Astrocyte of the cerebellum (primary cell): ENCODE measurements at regions not wholly inside any gene's neighbourhood (a gene's known extent, or its start where the extent isn't known, plus 50 kb on each side); places are given as distances from the start of the nearest gene placed in this dataset.

Experiments used
- DNase-seq: peaks from one replicate; pipeline ENCODE4 v3.0.0-alpha.2; 2011; ENCODE audit warnings: low read depth
- H3K4me3 ChIP-seq: 2 replicates; pipeline ENCODE4 v1.5.1; 2011; ENCODE audit warnings: mild to moderate bottlenecking, low read depth, low read length, moderate library complexity
- CTCF ChIP-seq: IDR thresholded peaks from 2 replicates; pipeline ENCODE4 v1.5.1; 2012; ENCODE audit warnings: low read length, low read depth, moderate library complexity, mild to moderate bottlenecking; ENCODE audit errors: missing control alignments
- in situ Hi-C: cut with HindIII; loops from 2 replicates; pipeline ENCODE4 v1.10.0; 2017; ENCODE audit warnings: low sequenced_read_pairs

GRCh38 chr20:50368386-50368785 lies 141.8 kb upstream of the PTPN1 start:
- in situ Hi-C loops, result no loop called here
- TF ChIP-seq CTCF, result no peak
- no peak overlapping the region for H3K4me3 ChIP-seq
- no peak for DNase-seq

GRCh38 chr20:50368813-50369224 lies 141.4 kb upstream of the PTPN1 start:
- in situ Hi-C loops, result no loop called here
- TF ChIP-seq CTCF, result no peak
- no peak for DNase-seq
- H3K4me3 ChIP-seq, result no peak overlapping the region

- no peak overlapping the region for H3K4me3 ChIP-seq
- DNase-seq, result no peak
- TF ChIP-seq CTCF, result no peak
- in situ Hi-C loops, result no loop called here
Measured at GRCh38 chr20:50369225-50370035, 140.8 kb upstream of the PTPN1 start.

GRCh38 chr20:50370036-50370566 lies 140.1 kb upstream of the PTPN1 start:
- no peak for TF ChIP-seq CTCF
- no peak overlapping the region for H3K4me3 ChIP-seq
- in situ Hi-C loops, result no loop called here
- no peak for DNase-seq

GRCh38 chr20:50371878-50372769 lies 138.1 kb upstream of the PTPN1 start:
- no peak for DNase-seq
- in situ Hi-C loops, result no loop called here
- H3K4me3 ChIP-seq, result no peak overlapping the region
- TF ChIP-seq CTCF, result no peak

- in situ Hi-C loops, result no loop called here
- DNase-seq, result no peak
- no peak for TF ChIP-seq CTCF
- no peak overlapping the region for H3K4me3 ChIP-seq
Measured at GRCh38 chr20:50372770-50373088, 137.5 kb upstream of the PTPN1 start.
